Ovary (tissue), 3 donors: ENCODE measurements at regions not wholly inside any gene's neighbourhood (a gene's known extent, or its start where the extent isn't known, plus 50 kb on each side); places are given as distances from the start of the nearest gene placed in this dataset.

Source experiments
- EP300 ChIP-seq: sonication (generic); formaldehyde crosslinking; IDR thresholded peaks from one replicate; pipeline ENCODE4 v1.6.1; 2017; ENCODE audit warnings: antibody characterized with exemption
- POLR2A ChIP-seq: fragments of 450-650 bp; IDR thresholded peaks from one replicate; pipeline ENCODE4 v1.6.1; 2017; ENCODE audit warnings: antibody characterized with exemption, mild to moderate bottlenecking, moderate library complexity
- TF ChIP-seq, protein P1 (sequence below), 3 donors: fragments of 450-650 bp in 2 of 3; fragments of 200-600 bp in 1 of 3; IDR thresholded peaks; one replicate each; pipeline versions ENCODE4 v1.5.1 to v1.8.0; 2016 to 2022; ENCODE audit warnings: antibody characterized with exemption in 3 of 3, mild to moderate bottlenecking in 1 of 3
- donor health status: DM: no; HTN: no; CAD: no.

DNA sequence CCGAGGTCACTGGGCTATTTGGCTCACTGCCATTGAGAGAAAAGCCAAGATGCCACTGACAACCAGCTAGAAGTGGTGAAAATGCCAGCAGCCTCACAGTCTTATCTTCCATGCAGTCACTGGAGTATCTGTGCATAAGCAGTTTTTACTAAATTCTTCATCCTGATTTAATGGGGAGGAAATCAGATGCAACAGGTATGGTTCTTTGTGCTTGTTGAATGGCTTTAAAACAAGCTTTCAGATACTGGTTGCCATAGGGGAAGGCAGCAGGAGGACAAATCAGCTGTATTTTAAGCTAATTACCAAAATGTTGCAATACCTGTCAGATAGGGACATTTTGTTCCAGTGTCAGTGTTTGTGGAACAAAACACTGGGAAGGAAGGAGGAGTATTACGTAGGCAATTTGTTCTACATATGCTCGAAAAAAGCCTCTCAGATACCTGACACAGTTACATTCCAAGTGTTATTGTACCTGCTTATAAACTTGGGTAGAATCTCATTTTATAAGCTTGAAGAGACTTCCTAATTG is 54.1 kb upstream of the ARHGAP5 start:
- TF ChIP-seq, protein P1, sequence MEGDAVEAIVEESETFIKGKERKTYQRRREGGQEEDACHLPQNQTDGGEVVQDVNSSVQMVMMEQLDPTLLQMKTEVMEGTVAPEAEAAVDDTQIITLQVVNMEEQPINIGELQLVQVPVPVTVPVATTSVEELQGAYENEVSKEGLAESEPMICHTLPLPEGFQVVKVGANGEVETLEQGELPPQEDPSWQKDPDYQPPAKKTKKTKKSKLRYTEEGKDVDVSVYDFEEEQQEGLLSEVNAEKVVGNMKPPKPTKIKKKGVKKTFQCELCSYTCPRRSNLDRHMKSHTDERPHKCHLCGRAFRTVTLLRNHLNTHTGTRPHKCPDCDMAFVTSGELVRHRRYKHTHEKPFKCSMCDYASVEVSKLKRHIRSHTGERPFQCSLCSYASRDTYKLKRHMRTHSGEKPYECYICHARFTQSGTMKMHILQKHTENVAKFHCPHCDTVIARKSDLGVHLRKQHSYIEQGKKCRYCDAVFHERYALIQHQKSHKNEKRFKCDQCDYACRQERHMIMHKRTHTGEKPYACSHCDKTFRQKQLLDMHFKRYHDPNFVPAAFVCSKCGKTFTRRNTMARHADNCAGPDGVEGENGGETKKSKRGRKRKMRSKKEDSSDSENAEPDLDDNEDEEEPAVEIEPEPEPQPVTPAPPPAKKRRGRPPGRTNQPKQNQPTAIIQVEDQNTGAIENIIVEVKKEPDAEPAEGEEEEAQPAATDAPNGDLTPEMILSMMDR (IDR thresholded peaks at IDR 0.05), result no peak
- TF ChIP-seq EP300 (peak; percentile 89), POLR2A (no peak)
